ENCODE measurements at regions not wholly inside any gene's neighbourhood (a gene's known extent, or its start where the extent isn't known, plus 50 kb on each side); places are given as distances from the start of the nearest gene placed in this dataset.
"Not testable (repeated sequence)": the region's sequence is repeated elsewhere in the genome, so short reads cannot be mapped to it uniquely, and the experiment has no call there.

DNA sequence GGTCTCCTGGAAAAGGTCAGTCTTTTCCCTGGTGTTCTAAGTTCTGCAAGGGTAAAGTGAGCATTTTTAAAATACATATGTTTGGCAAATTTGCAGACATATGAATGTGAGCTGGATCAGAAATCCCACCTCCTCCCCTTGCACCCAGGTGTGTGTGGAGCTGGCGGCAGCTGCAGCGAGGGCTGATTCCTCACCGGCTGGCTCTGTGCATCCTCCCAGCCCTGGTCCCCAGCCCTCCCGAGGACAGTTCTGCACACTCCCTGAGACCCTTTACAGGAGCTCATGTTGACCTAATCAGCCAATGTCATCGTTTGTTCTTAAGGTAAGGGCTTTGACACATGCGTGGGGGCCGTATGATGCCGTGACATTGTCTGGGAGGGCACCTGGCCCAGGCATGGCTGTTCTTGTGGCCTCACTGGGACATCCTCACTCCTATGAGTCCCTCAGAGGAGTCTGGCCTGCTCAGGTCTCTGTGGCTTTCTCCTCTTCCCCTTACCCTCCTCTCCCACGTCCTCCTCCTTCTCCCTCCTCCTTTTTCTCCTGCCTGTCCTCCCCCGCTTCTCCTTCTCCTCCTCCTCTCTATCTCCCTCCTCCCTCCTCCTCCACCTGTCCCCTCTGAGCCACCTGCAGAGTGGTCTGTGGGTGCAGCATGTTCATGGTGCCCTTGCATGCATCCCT is 289.2 kb upstream of the SFSWAP start:
- 77% methylated on average over 10 of the region's 10 CpGs for WGBS
- H3K4me1 ChIP-seq (ENCODE audit: insufficient read depth): no peaks in the 10 kb centered on the region
- H3K36me3 ChIP-seq (ENCODE audit: insufficient read depth): no peaks in the 10 kb centered on the region
- H3K27ac ChIP-seq (ENCODE audit: low read depth): no peak overlapping the region
- DNase-seq (ENCODE audit: extremely low spot score): no peak
- H3K4me3 ChIP-seq (ENCODE audit: low read depth, low read length): no peak overlapping the region

DNA sequence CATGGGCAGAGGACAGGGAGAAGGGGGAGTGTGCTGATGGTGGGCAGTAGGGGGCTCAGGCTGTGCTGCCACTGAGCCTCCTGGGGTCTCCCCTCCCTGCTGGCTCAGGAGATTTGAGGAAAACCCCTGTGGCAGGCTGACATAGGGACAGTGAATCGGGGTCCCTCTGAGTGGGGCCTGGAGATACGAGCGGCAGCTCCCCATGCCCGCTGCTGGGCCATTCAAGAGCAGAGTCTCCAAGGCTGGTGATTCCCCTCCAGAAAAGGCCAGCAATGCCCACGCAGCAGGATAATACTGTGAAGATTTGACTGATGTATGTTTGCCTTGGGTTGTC is 288.7 kb upstream of the SFSWAP start:
- H3K4me1 ChIP-seq (ENCODE audit: insufficient read depth): no peaks in the 10 kb centered on the region
- 78% methylated on average over 5 of the region's 5 CpGs for WGBS
- no peak for DNase-seq (ENCODE audit: extremely low spot score)
- H3K27ac ChIP-seq (ENCODE audit: low read depth): no peak overlapping the region
- no peaks in the 10 kb centered on the region for H3K36me3 ChIP-seq (ENCODE audit: insufficient read depth)
- no peak overlapping the region for H3K4me3 ChIP-seq (ENCODE audit: low read depth, low read length)

DNA sequence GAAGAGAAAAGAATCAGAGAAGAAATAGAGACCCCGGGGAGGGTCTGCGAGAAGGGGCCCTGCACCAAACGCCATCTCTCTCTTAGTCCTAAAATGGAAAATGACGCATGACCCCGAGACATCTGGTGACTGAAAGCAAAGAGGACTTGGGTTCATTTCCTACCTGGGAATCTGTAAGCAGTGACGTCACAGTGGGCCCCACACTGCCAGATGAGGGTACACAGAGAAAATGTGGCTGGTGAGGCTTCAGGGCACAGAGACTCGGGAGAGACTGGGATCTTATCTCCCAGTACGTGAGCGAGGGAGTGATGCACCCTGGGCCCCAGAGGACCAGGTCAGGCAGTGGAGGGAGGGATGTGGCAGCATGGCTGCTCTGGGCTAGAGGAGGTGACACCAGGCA is 288.1 kb upstream of the SFSWAP start:
- WGBS: 71% methylated on average over 9 of the region's 9 CpGs
- H3K36me3 ChIP-seq (ENCODE audit: insufficient read depth): no peaks in the 10 kb centered on the region
- no peak for DNase-seq (ENCODE audit: extremely low spot score)

GRCh38 chr12:131424270-131424669 is 286.6 kb upstream of the SFSWAP start:
- DNase-seq (ENCODE audit: extremely low spot score): no peak
- Histone ChIP-seq H3K4me1 (ENCODE audit: insufficient read depth) (no peaks in the 10 kb centered on the region), H3K4me3 (ENCODE audit: low read depth, low read length) (no peak overlapping the region), H3K36me3 (ENCODE audit: insufficient read depth) (no peaks in the 10 kb centered on the region), H3K27ac (ENCODE audit: low read depth) (no peak overlapping the region)

More for the DNA sequence above, 288.1 kb upstream of the SFSWAP start:
- H3K4me1 ChIP-seq (ENCODE audit: insufficient read depth): no peaks in the 10 kb centered on the region
- no peak overlapping the region for H3K27ac ChIP-seq (ENCODE audit: low read depth)
- H3K4me3 ChIP-seq (ENCODE audit: low read depth, low read length): no peak overlapping the region

DNA sequence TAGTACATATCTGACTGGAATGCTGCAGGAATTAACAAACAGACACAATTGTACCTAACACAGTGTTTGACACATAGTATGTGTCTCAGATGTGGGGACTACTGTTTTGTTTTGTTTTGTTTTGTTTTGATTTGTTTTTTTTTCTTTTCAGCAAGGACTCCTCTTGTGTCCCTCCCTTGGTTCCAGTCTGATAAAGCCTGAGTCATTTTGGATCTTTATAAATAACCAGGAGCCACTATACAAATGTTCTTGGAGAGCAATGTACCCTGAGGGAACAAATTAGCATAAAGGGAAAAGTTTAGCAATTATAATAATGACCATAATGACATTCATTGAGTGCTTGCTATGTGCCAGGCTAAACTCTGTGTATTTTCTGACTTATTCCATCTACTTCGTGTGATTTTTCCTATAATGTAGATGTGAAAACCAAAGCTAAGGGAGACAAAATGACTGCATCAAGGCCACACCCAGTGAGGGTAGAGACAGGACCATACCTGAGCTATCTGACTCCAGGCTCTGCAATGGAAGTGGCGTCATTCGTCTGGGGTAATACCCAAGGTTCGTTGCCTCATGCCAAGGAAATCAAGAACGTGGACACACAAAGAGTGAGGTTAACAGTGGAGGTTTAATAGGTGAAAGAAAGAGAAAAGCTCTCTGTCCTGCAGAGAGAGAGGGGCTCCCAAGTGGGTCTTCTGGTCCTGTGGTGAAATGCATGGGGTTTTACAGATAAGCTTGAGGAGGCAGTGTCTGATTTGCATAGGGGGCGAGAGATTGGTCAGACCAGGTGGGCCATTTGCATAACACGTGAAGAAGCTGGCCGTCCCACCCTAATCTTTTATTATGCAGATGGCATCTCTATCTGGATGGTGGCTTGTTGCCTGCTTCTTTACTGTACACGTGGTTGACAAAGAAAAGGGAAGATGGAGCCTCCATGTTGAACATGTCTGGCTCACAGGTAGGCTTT is 285.5 kb upstream of the SFSWAP start:
- Histone ChIP-seq H3K4me3 (ENCODE audit: low read depth, low read length) (no peak overlapping the region), H3K4me1 (ENCODE audit: insufficient read depth) (no peaks in the 10 kb centered on the region), H3K36me3 (ENCODE audit: insufficient read depth) (no peaks in the 10 kb centered on the region), H3K27ac (ENCODE audit: low read depth) (no peak overlapping the region)
- 80% methylated on average over 9 of the region's 9 CpGs for WGBS
- DNase-seq (ENCODE audit: extremely low spot score): no peak

DNA sequence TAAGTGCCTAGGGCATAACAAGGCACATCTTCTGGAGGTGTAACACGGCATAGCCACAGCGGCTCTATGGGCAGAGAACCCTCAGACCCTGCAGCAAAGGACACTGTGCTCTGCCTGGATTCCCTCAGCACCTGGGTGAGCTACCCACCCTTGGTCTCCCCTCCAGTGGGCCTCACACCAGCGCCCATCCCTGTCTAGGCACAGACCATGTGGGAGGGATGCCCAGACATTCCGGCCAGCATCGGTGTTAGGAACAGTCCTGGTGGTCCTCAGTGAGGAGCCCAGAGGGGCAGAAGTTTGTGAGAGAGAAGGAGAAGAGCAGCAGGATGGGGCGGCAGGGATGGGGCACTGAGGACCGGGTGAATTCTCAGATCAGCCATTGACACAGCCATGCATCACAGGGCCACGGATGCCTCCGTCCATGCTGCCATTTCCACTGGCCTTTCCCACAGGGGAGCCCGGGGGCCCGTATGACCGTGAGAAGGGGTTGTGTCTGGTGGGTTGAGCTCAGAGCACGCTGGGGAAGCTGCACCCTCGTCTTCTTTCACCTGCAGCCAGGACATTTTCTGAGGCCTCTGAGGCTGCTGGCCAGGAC is 282.7 kb upstream of the SFSWAP start:
- 69% methylated on average over 14 of the region's 14 CpGs for WGBS
- Histone ChIP-seq H3K4me3 (ENCODE audit: low read depth, low read length) (no peak overlapping the region), H3K36me3 (ENCODE audit: insufficient read depth) (no peaks in the 10 kb centered on the region), H3K27ac (ENCODE audit: low read depth) (no peak overlapping the region), H3K4me1 (ENCODE audit: insufficient read depth) (no peaks in the 10 kb centered on the region)
- no peak for DNase-seq (ENCODE audit: extremely low spot score)

- 15% methylated on average over 5 of the region's 8 CpGs for WGBS
- H3K4me1 ChIP-seq (ENCODE audit: insufficient read depth); DNase-seq (ENCODE audit: extremely low spot score); H3K36me3 ChIP-seq (ENCODE audit: insufficient read depth); H3K4me3 ChIP-seq (ENCODE audit: low read depth, low read length); H3K27ac ChIP-seq (ENCODE audit: low read depth): not testable (repeated sequence)
These were observed 281.7 kb upstream of the SFSWAP start for GRCh38 chr12:131429221-131429620.

DNA sequence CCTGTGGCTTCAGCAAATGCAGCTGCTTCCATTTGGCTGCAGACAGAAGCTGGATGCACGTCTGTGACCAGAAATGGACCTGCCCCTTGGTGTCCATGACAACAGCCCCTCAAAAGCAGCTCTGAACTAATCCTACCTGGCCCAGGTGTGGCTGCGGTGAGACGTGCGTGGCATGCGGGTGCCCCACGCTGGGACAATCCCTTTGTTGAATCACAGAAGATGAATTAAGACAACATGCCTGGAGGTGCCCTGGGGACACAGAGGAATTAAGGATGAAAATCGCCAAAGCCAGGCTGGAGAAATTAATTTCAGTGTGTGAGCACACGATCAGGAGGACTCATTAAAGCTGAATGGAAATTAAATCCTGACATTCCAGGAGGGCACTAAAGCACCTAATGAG is 281.2 kb upstream of the SFSWAP start:
- 44% methylated on average over 8 of the region's 8 CpGs for WGBS
- H3K27ac ChIP-seq (ENCODE audit: low read depth); H3K4me1 ChIP-seq (ENCODE audit: insufficient read depth); H3K4me3 ChIP-seq (ENCODE audit: low read depth, low read length); DNase-seq (ENCODE audit: extremely low spot score); H3K36me3 ChIP-seq (ENCODE audit: insufficient read depth): not testable (repeated sequence)

DNA sequence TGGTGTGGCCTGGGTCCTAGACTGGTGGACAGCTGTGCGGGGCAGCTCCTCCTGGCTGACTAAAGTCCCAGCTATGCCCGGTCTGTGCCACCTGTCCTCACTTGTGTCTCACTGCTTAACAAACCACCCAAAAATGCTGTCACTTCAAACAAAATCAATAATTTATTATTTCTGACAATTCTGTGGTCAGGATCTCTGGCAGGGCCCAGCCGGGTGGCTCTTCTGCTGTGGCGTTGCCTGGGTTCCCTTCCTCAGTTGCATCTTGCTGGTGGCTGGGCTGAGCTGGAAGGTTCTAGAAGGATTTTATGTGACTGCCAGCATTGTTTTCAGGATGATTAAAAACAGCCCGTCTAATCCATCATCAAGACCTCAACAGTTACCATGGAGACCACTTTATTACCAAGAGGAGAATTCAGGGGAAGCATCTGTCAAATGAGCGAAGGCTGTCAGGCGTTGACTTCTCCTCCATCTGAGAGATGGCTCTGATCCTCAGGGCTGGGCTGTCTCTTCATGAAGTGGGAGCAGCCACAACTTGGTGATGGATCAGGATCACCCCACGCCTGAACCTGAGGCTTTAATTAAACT is 280.6 kb upstream of the SFSWAP start:
- no peaks in the 10 kb centered on the region for H3K36me3 ChIP-seq (ENCODE audit: insufficient read depth)
- H3K27ac ChIP-seq (ENCODE audit: low read depth): no peak overlapping the region
- WGBS: 72% methylated on average over 8 of the region's 8 CpGs
- no peak for DNase-seq (ENCODE audit: extremely low spot score)
- H3K4me1 ChIP-seq (ENCODE audit: insufficient read depth): no peaks in the 10 kb centered on the region
- H3K4me3 ChIP-seq (ENCODE audit: low read depth, low read length): no peak overlapping the region

DNA sequence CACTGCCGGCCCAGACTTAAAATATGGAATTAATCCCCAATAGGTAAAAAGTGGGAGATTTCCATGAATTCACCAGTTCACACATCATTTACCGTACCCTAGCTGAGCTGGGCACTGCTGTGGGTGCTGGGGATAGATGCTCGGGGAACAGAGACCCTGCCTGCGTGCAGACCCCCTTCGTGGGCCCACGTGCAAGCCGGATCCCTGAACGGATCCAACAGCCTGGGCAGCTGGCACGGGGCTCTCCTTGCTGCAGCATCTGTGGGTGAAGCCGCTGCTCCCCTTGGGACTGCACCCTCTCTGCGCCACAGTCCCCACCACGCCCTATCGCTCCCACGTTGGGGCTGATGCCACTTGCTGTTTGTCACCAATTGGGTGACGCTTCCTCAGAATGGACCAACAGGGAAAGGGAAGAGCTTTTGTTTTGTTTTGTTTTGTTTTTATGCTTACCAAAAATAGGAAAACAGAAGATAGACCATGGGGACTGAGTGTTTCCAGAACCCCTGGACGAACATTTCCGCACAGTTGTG is 279.7 kb upstream of the SFSWAP start:
- H3K36me3 ChIP-seq (ENCODE audit: insufficient read depth); DNase-seq (ENCODE audit: extremely low spot score); H3K4me1 ChIP-seq (ENCODE audit: insufficient read depth); H3K27ac ChIP-seq (ENCODE audit: low read depth); H3K4me3 ChIP-seq (ENCODE audit: low read depth, low read length): not testable (repeated sequence)
- 92% methylated on average over 17 of the region's 17 CpGs for WGBS

DNA sequence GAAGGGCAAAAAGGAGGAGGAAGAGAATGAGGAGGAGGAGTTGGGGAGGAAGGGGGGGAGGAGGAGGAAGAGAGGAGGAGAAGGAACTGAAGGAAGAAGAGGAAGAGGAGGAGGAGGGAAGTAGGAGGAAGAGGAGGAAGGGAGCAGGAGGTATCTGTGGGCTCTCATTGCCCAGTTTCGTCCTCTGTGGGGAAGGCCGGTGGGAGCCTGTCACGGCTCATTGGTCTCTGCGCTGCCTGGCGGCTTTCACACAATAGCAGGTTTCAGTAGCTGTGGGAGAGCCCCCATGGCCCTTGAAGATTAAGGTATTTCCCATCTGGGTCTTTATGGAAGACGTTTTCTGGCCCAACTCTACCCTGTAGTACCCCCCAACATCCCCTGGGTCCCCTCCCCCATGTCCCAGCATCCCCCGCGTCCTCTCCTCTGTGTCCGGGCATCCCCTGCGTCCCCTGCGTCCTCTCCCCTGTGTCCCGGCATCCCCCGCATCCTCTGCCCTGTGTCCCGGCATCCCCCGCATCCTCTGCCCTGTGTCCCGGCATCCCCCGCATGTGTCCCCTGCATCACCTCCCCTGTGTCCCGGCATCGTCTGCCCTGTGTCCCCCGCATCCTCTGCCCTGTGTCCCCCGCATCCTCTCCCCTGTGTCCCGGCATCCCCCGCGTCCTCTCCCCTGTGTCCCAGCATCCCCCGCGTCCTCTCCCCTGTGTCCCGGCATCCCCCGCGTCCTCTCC is 278.2 kb upstream of the SFSWAP start:
- 45% methylated on average over 10 of the region's 29 CpGs for WGBS

GRCh38 chr12:131434208-131435125 is 276.4 kb upstream of the SFSWAP start:
- Histone ChIP-seq H3K4me1 (ENCODE audit: insufficient read depth) (no peaks in the 10 kb centered on the region), H3K36me3 (ENCODE audit: insufficient read depth) (no peaks in the 10 kb centered on the region), H3K4me3 (ENCODE audit: low read depth, low read length) (no peak overlapping the region), H3K27ac (ENCODE audit: low read depth) (no peak overlapping the region)
- 66% methylated on average over 26 of the region's 28 CpGs for WGBS
- DNase-seq (ENCODE audit: extremely low spot score): no peak

More for the DNA sequence above, 278.2 kb upstream of the SFSWAP start:
- no peaks in the 10 kb centered on the region for H3K4me1 ChIP-seq (ENCODE audit: insufficient read depth)
- no peak overlapping the region for H3K27ac ChIP-seq (ENCODE audit: low read depth)
- no peak overlapping the region for H3K4me3 ChIP-seq (ENCODE audit: low read depth, low read length)
- DNase-seq (ENCODE audit: extremely low spot score): no peak
- no peaks in the 10 kb centered on the region for H3K36me3 ChIP-seq (ENCODE audit: insufficient read depth)
